Lower leg skin (tissue), 3 donors: ENCODE measurements at regions not wholly inside any gene's neighbourhood (a gene's known extent, or its start where the extent isn't known, plus 50 kb on each side); places are given as distances from the start of the nearest gene placed in this dataset.

Experiments
- POLR2A ChIP-seq, 2 donors: fragments of 450-650 bp; IDR thresholded peaks; one replicate each; pipeline ENCODE4 v1.6.1; 2016 to 2017; ENCODE audit warnings: antibody characterized with exemption in 2 of 2, mild to moderate bottlenecking in 1 of 2, moderate library complexity in 1 of 2
- TF ChIP-seq, protein P1 (sequence below), 3 donors: fragments of 450-650 bp; IDR thresholded peaks; one replicate each; pipeline ENCODE4 v1.5.1; 2016; ENCODE audit warnings: antibody characterized with exemption in 3 of 3, mild to moderate bottlenecking in 3 of 3, moderate library complexity in 2 of 3

DNA sequence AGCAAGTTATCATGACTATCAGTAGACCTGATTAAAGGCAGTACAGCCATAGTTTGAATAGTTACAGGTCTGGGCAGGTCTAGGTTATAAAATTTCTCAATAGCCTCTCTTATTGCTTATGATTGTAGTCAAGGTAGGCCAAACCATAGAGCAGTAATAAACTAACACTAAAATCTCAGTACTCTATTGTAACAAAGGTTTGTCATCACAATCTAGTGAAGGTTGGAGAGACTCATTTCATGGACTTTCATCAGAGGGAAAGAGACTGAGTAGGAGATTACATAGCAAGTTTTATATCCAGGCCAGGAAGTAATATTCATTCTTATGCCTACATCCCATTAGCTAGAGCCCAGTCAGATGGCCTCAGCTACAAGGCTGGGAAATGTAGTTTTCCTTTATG is 141.0 kb downstream of the ASB9 start:
- TF ChIP-seq, protein P1, sequence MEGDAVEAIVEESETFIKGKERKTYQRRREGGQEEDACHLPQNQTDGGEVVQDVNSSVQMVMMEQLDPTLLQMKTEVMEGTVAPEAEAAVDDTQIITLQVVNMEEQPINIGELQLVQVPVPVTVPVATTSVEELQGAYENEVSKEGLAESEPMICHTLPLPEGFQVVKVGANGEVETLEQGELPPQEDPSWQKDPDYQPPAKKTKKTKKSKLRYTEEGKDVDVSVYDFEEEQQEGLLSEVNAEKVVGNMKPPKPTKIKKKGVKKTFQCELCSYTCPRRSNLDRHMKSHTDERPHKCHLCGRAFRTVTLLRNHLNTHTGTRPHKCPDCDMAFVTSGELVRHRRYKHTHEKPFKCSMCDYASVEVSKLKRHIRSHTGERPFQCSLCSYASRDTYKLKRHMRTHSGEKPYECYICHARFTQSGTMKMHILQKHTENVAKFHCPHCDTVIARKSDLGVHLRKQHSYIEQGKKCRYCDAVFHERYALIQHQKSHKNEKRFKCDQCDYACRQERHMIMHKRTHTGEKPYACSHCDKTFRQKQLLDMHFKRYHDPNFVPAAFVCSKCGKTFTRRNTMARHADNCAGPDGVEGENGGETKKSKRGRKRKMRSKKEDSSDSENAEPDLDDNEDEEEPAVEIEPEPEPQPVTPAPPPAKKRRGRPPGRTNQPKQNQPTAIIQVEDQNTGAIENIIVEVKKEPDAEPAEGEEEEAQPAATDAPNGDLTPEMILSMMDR (IDR thresholded peaks at IDR 0.05) = no peak
- TF ChIP-seq POLR2A (IDR thresholded peaks at IDR 0.05) = no peak
